ENCODE measurements at regions not wholly inside any gene's neighbourhood (a gene's known extent, or its start where the extent isn't known, plus 50 kb on each side); places are given as distances from the start of the nearest gene placed in this dataset.
"Not testable (repeated sequence)": the region's sequence is repeated elsewhere in the genome, so short reads cannot be mapped to it uniquely, and the experiment has no call there.

GRCh38 chr19:34573226-34573864 lies 91.8 kb downstream of the WTIP start:
- peaks cover 8% of the 10 kb centered on the region for H3K4me1 Mint-ChIP-seq (ENCODE audit: unreplicated experiment)
- no peak for TF ChIP-seq CTCF (IDR thresholded peaks at IDR 0.05; ENCODE audit: unreplicated experiment)
- no peak for DNase-seq (ENCODE audit: low spot score)
- peaks cover 17% of the 10 kb centered on the region for H3K27me3 Mint-ChIP-seq (ENCODE audit: unreplicated experiment)
- peaks cover 11% of the 10 kb centered on the region for H3K36me3 Mint-ChIP-seq (ENCODE audit: low read depth, unreplicated experiment)
- peaks cover 15% of the 10 kb centered on the region for H3K9me3 Mint-ChIP-seq (ENCODE audit: unreplicated experiment)
- H3K27ac Mint-ChIP-seq (ENCODE audit: unreplicated experiment) = no peak overlapping the region
- H3K4me3 Mint-ChIP-seq (ENCODE audit: unreplicated experiment) = no peak overlapping the region

- H3K4me1 Mint-ChIP-seq (ENCODE audit: unreplicated experiment); DNase-seq (ENCODE audit: low spot score); H3K36me3 Mint-ChIP-seq (ENCODE audit: low read depth, unreplicated experiment); H3K27me3 Mint-ChIP-seq (ENCODE audit: unreplicated experiment); H3K27ac Mint-ChIP-seq (ENCODE audit: unreplicated experiment); H3K4me3 Mint-ChIP-seq (ENCODE audit: unreplicated experiment): not testable (repeated sequence)
- H3K9me3 Mint-ChIP-seq (ENCODE audit: unreplicated experiment) = peaks cover 16% of the 10 kb centered on the region
Observed at GRCh38 chr19:34570140-34570539, 88.6 kb downstream of the WTIP start.

GRCh38 chr19:34562344-34562743 lies 80.8 kb downstream of the WTIP start:
- not testable (repeated sequence) for H3K27ac Mint-ChIP-seq (ENCODE audit: unreplicated experiment); H3K36me3 Mint-ChIP-seq (ENCODE audit: low read depth, unreplicated experiment); H3K9me3 Mint-ChIP-seq (ENCODE audit: unreplicated experiment); H3K4me3 Mint-ChIP-seq (ENCODE audit: unreplicated experiment); DNase-seq (ENCODE audit: low spot score); H3K4me1 Mint-ChIP-seq (ENCODE audit: unreplicated experiment)
- H3K27me3 Mint-ChIP-seq (ENCODE audit: unreplicated experiment) = peaks cover 11% of the 10 kb centered on the region

Data from endothelial cell (in vitro differentiated cells).